ENCODE measurements at regions not wholly inside any gene's neighbourhood (a gene's known extent, or its start where the extent isn't known, plus 50 kb on each side); places are given as distances from the start of the nearest gene placed in this dataset.

- no peak for DNase-seq (ENCODE audit: low spot score)
These were observed 737.4 kb downstream of the BRD1 start for GRCh38 chr22:49090061-49090852.

GRCh38 chr22:49088801-49089791 lies 738.6 kb downstream of the BRD1 start:
- DNase-seq (ENCODE audit: low spot score), result no peak

GRCh38 chr22:49087716-49088601 lies 739.7 kb downstream of the BRD1 start:
- DNase-seq (ENCODE audit: low spot score), result no peak

GRCh38 chr22:49087198-49087597 lies 740.5 kb downstream of the BRD1 start:
- no peak for DNase-seq (ENCODE audit: low spot score)

- no peak for DNase-seq (ENCODE audit: low spot score)
These were observed 741.0 kb downstream of the BRD1 start for GRCh38 chr22:49086606-49087157.

- no peak for DNase-seq (ENCODE audit: low spot score)
These were observed 741.5 kb downstream of the BRD1 start for GRCh38 chr22:49086181-49086580.

- DNase-seq (ENCODE audit: low spot score), result no peak
These were observed 743.5 kb downstream of the BRD1 start for GRCh38 chr22:49084206-49084605.

- DNase-seq (ENCODE audit: low spot score), result no peak
These were observed 744.1 kb downstream of the BRD1 start for GRCh38 chr22:49083607-49084006.

GRCh38 chr22:49082451-49082850 lies 745.2 kb downstream of the BRD1 start:
- DNase-seq (ENCODE audit: low spot score), result no peak

GRCh38 chr22:49081926-49082325 lies 745.7 kb downstream of the BRD1 start:
- DNase-seq (ENCODE audit: low spot score), result no peak

- no peak for DNase-seq (ENCODE audit: low spot score)
These were observed 746.4 kb downstream of the BRD1 start for GRCh38 chr22:49081261-49081666.

GRCh38 chr22:49080631-49081030 lies 747.0 kb downstream of the BRD1 start:
- DNase-seq (ENCODE audit: low spot score), result no peak

GRCh38 chr22:49079743-49080500 lies 747.8 kb downstream of the BRD1 start:
- no peak for DNase-seq (ENCODE audit: low spot score)

- no peak for DNase-seq (ENCODE audit: low spot score)
These were observed 748.5 kb downstream of the BRD1 start for GRCh38 chr22:49079027-49079725.

GRCh38 chr22:49078076-49078710 lies 749.5 kb downstream of the BRD1 start:
- no peak for DNase-seq (ENCODE audit: low spot score)

- DNase-seq (ENCODE audit: low spot score), result no peak
These were observed 750.1 kb downstream of the BRD1 start for GRCh38 chr22:49077586-49077985.

- DNase-seq (ENCODE audit: low spot score), result no peak
These were observed 750.7 kb downstream of the BRD1 start for GRCh38 chr22:49077036-49077393.

GRCh38 chr22:49076300-49077035 lies 751.2 kb downstream of the BRD1 start:
- no peak for DNase-seq (ENCODE audit: low spot score)

- no peak for DNase-seq (ENCODE audit: low spot score)
These were observed 752.5 kb downstream of the BRD1 start for GRCh38 chr22:49075150-49075549.

Data from iPS-NIHi11 (cell line).